A673 (cell line): ENCODE measurements at regions not wholly inside any gene's neighbourhood (a gene's known extent, or its start where the extent isn't known, plus 50 kb on each side); places are given as distances from the start of the nearest gene placed in this dataset.

ENCODE experiments used
- EZH2 ChIP-seq: fragments of 200-600 bp; sonication (generic); IDR thresholded peaks from 2 replicates; pipeline ENCODE4 v1.6.1; 2017; ENCODE audit warnings: borderline replicate concordance, low read depth, mild to moderate bottlenecking, mixed read lengths, antibody characterized with exemption, low read length; ENCODE audit not compliant: poor library complexity, severe bottlenecking
- TF ChIP-seq, protein P1 (sequence below): fragments of 300-800, 200-600 bp; sonication (generic); conservative IDR thresholded peaks from 2 replicates; pipeline ENCODE4 v1.5.1; 2017; ENCODE audit warnings: low read depth, mild to moderate bottlenecking, antibody characterized with exemption, low read length, moderate library complexity, mixed read lengths

- TF ChIP-seq, protein P1, sequence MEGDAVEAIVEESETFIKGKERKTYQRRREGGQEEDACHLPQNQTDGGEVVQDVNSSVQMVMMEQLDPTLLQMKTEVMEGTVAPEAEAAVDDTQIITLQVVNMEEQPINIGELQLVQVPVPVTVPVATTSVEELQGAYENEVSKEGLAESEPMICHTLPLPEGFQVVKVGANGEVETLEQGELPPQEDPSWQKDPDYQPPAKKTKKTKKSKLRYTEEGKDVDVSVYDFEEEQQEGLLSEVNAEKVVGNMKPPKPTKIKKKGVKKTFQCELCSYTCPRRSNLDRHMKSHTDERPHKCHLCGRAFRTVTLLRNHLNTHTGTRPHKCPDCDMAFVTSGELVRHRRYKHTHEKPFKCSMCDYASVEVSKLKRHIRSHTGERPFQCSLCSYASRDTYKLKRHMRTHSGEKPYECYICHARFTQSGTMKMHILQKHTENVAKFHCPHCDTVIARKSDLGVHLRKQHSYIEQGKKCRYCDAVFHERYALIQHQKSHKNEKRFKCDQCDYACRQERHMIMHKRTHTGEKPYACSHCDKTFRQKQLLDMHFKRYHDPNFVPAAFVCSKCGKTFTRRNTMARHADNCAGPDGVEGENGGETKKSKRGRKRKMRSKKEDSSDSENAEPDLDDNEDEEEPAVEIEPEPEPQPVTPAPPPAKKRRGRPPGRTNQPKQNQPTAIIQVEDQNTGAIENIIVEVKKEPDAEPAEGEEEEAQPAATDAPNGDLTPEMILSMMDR, result no peak
- no peak for TF ChIP-seq EZH2
These were observed 419.2 kb downstream of the FGF9 start for GRCh38 chr13:22090106-22090505.
